Neural progenitor cell (in vitro differentiated cells): ENCODE measurements at regions not wholly inside any gene's neighbourhood (a gene's known extent, or its start where the extent isn't known, plus 50 kb on each side); places are given as distances from the start of the nearest gene placed in this dataset.

ENCODE experiments used
- DNase-seq: peaks from one replicate; pipeline ENCODE4 v3.0.0-alpha.2; 2016; ENCODE audit warnings: low spot score
- H2AFZ ChIP-seq: fragments of 200-600 bp; sonication (generic); replicated peaks from 2 replicates; pipeline ENCODE4 v1.6.1; 2016; ENCODE audit warnings: antibody characterized with exemption
- H3F3A ChIP-seq: fragments of 200-600 bp; sonication (generic); 2 replicates; pipeline ENCODE4 v1.6.1; 2016; ENCODE audit warnings: antibody characterized with exemption, low read depth
- H3K27ac ChIP-seq: fragments of 200-600 bp; sonication (generic); 2 replicates; pipeline ENCODE4 v1.5.1; 2016; ENCODE audit warnings: mild to moderate bottlenecking
- H3K27me3 ChIP-seq: fragments of 200-600 bp; sonication (generic); 2 replicates; pipeline ENCODE4 v1.6.1; 2016; ENCODE audit warnings: mild to moderate bottlenecking, moderate library complexity
- H3K36me3 ChIP-seq: fragments of 200-600 bp; sonication (generic); 2 replicates; pipeline ENCODE4 v1.5.1; 2016
- H3K4me1 ChIP-seq: fragments of 200-600 bp; sonication (generic); 2 replicates; pipeline ENCODE4 v1.6.1; 2016; ENCODE audit warnings: mixed run types
- H3K4me2 ChIP-seq: fragments of 200-600 bp; sonication (generic); 2 replicates; pipeline ENCODE4 v1.6.1; 2016
- H3K4me3 ChIP-seq: fragments of 200-600 bp; sonication (generic); 2 replicates; pipeline ENCODE4 v1.5.1; 2016
- H3K79me2 ChIP-seq: fragments of 200-600 bp; sonication (generic); 2 replicates; pipeline ENCODE4 v1.6.1; 2016; ENCODE audit warnings: low read depth
- H3K9ac ChIP-seq: fragments of 200-600 bp; sonication (generic); 2 replicates; pipeline ENCODE4 v1.6.1; 2016
- H3K9me3 ChIP-seq: fragments of 200-600 bp; sonication (generic); 2 replicates; pipeline ENCODE4 v1.5.1; 2016; ENCODE audit warnings: low read depth
- H4K20me1 ChIP-seq: fragments of 200-600 bp; sonication (generic); 2 replicates; pipeline ENCODE4 v1.6.1; 2016; ENCODE audit warnings: low read depth
- H3K27ac Mint-ChIP-seq: 3 replicates; pipeline ENCODE4 v1.8.0; 2021; ENCODE audit warnings: mixed read lengths
- H3K27me3 Mint-ChIP-seq: 2 replicates; pipeline ENCODE4 v1.8.0; 2022; ENCODE audit warnings: low read depth, mild to moderate bottlenecking, inconsistent platforms, moderate library complexity, mixed read lengths; ENCODE audit not compliant: insufficient read depth
- H3K36me3 Mint-ChIP-seq: 3 replicates; pipeline ENCODE4 v1.8.0; 2021; ENCODE audit warnings: mixed read lengths
- H3K4me1 Mint-ChIP-seq: 3 replicates; pipeline ENCODE4 v1.8.0; 2021; ENCODE audit warnings: mixed read lengths
- H3K4me3 Mint-ChIP-seq: 3 replicates; pipeline ENCODE4 v1.8.0; 2021; ENCODE audit warnings: mild to moderate bottlenecking, moderate library complexity, mixed read lengths
- H3K9me3 Mint-ChIP-seq: 3 replicates; pipeline ENCODE4 v1.8.0; 2020; ENCODE audit warnings: mixed read lengths
- CTCF ChIP-seq: fragments of 200-600 bp; sonication (generic); IDR thresholded peaks from 2 replicates; pipeline ENCODE4 v1.5.1; 2017; ENCODE audit warnings: antibody characterized with exemption, mild to moderate bottlenecking
- EZH2 ChIP-seq: fragments of 200-600 bp; sonication (generic); IDR thresholded peaks from 2 replicates; pipeline ENCODE4 v1.6.1; 2017; ENCODE audit warnings: antibody characterized with exemption, mild to moderate bottlenecking, moderate library complexity
- EZH2phosphoT487 ChIP-seq: fragments of 200-600 bp; sonication (generic); IDR thresholded peaks from 2 replicates; pipeline ENCODE4 v1.6.1; 2017; ENCODE audit warnings: antibody characterized with exemption

- TF ChIP-seq EZH2 (no peak), EZH2phosphoT487 (no peak), CTCF (no peak)
- Histone ChIP-seq H3K4me1 (peaks cover 18% of the 10 kb centered on the region), H3K27me3 (no peaks in the 10 kb centered on the region), H3K27ac (no peak overlapping the region), H4K20me1 (peaks cover 9% of the 10 kb centered on the region), H3K9ac (no peak overlapping the region), H3K79me2 (peaks cover 6% of the 10 kb centered on the region), H3K36me3 (no peaks in the 10 kb centered on the region), H2AFZ (no peak overlapping the region), H3K9me3 (no peaks in the 10 kb centered on the region), H3K4me3 (no peak overlapping the region), H3F3A (peaks cover 23% of the 10 kb centered on the region), H3K4me2 (no peak overlapping the region)
- Mint-ChIP-seq H3K27ac (no peak overlapping the region), H3K4me1 (peaks cover 29% of the 10 kb centered on the region), H3K4me3 (no peak overlapping the region), H3K36me3 (no peaks in the 10 kb centered on the region), H3K9me3 (no peaks in the 10 kb centered on the region), H3K27me3 (peaks cover 4% of the 10 kb centered on the region)
- DNase-seq: no peak
Measured at GRCh38 chr7:25944777-25945515, 207.1 kb upstream of the NFE2L3 start.

GRCh38 chr7:25945608-25946007 is 206.4 kb upstream of the NFE2L3 start:
- no peak for DNase-seq
- H2AFZ ChIP-seq: no peak overlapping the region
- Mint-ChIP-seq H3K4me1 (peaks cover 26% of the 10 kb centered on the region), H3K36me3 (no peaks in the 10 kb centered on the region), H3K27ac (no peak overlapping the region), H3K27me3 (peaks cover 7% of the 10 kb centered on the region), H3K4me3 (no peak overlapping the region), H3K9me3 (no peaks in the 10 kb centered on the region)
- H3K4me1 ChIP-seq: peaks cover 12% of the 10 kb centered on the region
- H3K9me3 ChIP-seq: no peaks in the 10 kb centered on the region
- H3K79me2 ChIP-seq: peaks cover 6% of the 10 kb centered on the region
- no peak overlapping the region for H3K9ac ChIP-seq
- TF ChIP-seq EZH2 (no peak), CTCF (no peak), EZH2phosphoT487 (no peak)
- H3F3A ChIP-seq: peaks cover 25% of the 10 kb centered on the region
- H3K36me3 ChIP-seq: no peaks in the 10 kb centered on the region
- no peaks in the 10 kb centered on the region for H3K27me3 ChIP-seq
- no peak overlapping the region for H3K27ac ChIP-seq
- no peak overlapping the region for H3K4me2 ChIP-seq
- peaks cover 9% of the 10 kb centered on the region for H4K20me1 ChIP-seq
- no peak overlapping the region for H3K4me3 ChIP-seq

- Mint-ChIP-seq H3K36me3 (no peaks in the 10 kb centered on the region), H3K27ac (no peak overlapping the region), H3K4me1 (peaks cover 23% of the 10 kb centered on the region)
Measured at GRCh38 chr7:25946181-25946580, 205.8 kb upstream of the NFE2L3 start.

More at GRCh38 chr7:25946181-25946580, 205.8 kb upstream of the NFE2L3 start:
- Histone ChIP-seq H3K27ac (no peak overlapping the region), H3F3A (peaks cover 19% of the 10 kb centered on the region), H4K20me1 (peaks cover 9% of the 10 kb centered on the region), H3K9ac (no peak overlapping the region), H3K27me3 (no peaks in the 10 kb centered on the region), H2AFZ (no peak overlapping the region), H3K36me3 (no peaks in the 10 kb centered on the region), H3K4me3 (no peak overlapping the region), H3K79me2 (peaks cover 6% of the 10 kb centered on the region), H3K4me2 (no peak overlapping the region), H3K4me1 (peaks cover 8% of the 10 kb centered on the region), H3K9me3 (no peaks in the 10 kb centered on the region)
- H3K9me3 Mint-ChIP-seq: no peaks in the 10 kb centered on the region
- no peak for DNase-seq
- peaks cover 7% of the 10 kb centered on the region for H3K27me3 Mint-ChIP-seq
- TF ChIP-seq CTCF: no peak
- no peak for TF ChIP-seq EZH2phosphoT487
- TF ChIP-seq EZH2: no peak
- H3K4me3 Mint-ChIP-seq: no peak overlapping the region
